NCI-H1417 (cell line): ENCODE measurements at regions not wholly inside any gene's neighbourhood (a gene's known extent, or its start where the extent isn't known, plus 50 kb on each side); places are given as distances from the start of the nearest gene placed in this dataset.
"Not testable (repeated sequence)": the region's sequence is repeated elsewhere in the genome, so short reads cannot be mapped to it uniquely, and the experiment has no call there.

Experiments used
- DNase-seq, 3 experiments: peaks; one replicate each; lab custom pipeline; 2025; lab: John Stamatoyannopoulos, UW

GRCh38 chr3:161914703-161915417, 418.3 kb downstream of the OTOL1 start:
- DNase-seq, result peak in 2 of 3 experiments; percentile 42 to 72

GRCh38 chr3:161915418-161915750, 418.8 kb downstream of the OTOL1 start:
- no peak for DNase-seq

- no peak for DNase-seq
These were observed 423.6 kb downstream of the OTOL1 start for GRCh38 chr3:161920196-161920595.

- DNase-seq, result no peak
These were observed 429.2 kb downstream of the OTOL1 start for GRCh38 chr3:161925749-161926360.

GRCh38 chr3:161927131-161927530, 430.5 kb downstream of the OTOL1 start:
- no peak for DNase-seq

- no peak for DNase-seq
These were observed 443.5 kb downstream of the OTOL1 start for GRCh38 chr3:161939918-161940620.

GRCh38 chr3:161940621-161940965, 444.0 kb downstream of the OTOL1 start:
- no peak for DNase-seq

GRCh38 chr3:161941891-161942290, 445.3 kb downstream of the OTOL1 start:
- DNase-seq, result no peak

GRCh38 chr3:161943801-161944345, 447.3 kb downstream of the OTOL1 start:
- not testable (repeated sequence) for DNase-seq

GRCh38 chr3:161946443-161946960, 449.9 kb downstream of the OTOL1 start:
- no peak for DNase-seq

GRCh38 chr3:161950318-161950868, 453.8 kb downstream of the OTOL1 start:
- no peak for DNase-seq

GRCh38 chr3:161957467-161957866, 460.9 kb downstream of the OTOL1 start:
- DNase-seq, result no peak

DNA sequence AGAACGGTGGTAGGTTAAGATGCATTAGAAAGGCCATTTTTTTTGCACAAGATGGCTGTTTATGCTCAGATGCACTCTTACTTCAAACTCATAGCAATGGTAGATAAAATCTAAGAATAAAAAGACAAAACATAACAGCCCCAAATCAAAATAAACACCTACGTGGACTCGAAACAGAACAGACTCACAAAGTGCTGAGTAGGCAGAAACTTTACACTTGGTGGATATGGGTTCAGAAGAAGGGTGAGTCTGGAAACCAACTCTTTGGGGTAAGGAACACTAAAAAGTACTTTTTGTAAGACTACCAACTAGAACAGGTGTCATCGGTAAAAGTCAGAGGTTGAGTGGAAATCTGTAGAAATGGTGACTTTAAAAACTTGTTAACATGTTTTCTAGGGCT, 468.2 kb downstream of the OTOL1 start:
- no peak for DNase-seq

- DNase-seq, result no peak
These were observed 473.3 kb downstream of the OTOL1 start for GRCh38 chr3:161969867-161970266.

DNA sequence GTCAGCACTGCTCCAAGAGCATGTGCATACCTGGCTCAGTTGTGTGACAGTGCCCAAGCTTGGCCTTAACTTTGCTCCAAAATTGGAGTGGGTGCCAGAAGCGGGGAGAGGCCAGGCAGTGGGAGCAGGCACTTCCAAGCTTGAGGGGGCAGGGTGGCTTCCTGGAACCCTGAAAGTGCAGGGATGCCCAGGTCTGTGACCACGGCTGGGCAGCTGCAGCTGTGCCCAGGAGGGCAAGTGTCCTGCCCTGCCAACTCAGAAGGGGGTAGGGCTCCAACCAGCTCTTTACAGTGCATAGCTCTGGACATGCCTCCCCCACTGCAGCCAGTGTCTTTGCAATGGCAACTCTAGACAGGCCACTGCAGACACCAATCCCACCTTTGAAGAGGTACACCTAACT, 478.6 kb downstream of the OTOL1 start:
- DNase-seq, result no peak

DNA sequence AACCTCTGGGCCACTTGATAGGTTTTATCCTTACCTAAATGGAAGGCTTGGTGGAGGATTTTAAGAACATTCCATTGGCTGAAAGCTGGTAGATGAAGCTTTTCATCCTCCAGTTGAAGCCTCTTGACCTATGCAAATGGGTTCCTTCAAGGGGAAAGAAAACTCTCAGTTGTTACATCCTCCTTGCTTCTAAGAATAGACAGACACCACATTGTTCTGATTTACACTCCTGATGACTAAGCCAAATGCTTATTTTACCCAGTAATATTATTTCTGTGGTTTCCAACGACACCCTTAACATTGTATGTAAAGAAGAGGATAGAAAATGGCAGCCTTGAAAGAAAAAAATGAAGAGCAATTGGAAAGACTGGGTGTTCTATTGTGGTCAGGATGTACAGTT, 480.5 kb downstream of the OTOL1 start:
- no peak for DNase-seq

DNA sequence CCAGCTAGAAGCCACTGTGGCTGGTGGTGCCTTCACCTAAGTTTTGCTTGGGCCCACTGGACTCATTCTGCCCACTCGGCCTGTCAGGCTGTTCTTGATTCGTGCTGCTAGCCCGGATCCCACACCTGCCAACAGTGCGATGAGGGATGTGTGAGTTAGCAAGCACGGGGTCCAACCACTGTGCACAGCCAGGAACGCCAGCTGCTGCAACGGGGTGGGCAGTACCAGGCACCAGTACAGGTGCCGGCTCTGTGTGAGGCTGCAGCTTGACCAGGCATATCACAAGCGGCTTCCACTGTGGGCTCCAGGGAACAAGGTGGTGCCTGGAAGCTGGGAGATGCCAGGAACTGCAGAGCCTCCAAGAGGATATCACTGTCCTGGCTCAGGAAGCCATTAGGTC, 481.2 kb downstream of the OTOL1 start:
- no peak for DNase-seq

- DNase-seq, result no peak
These were observed 491.3 kb downstream of the OTOL1 start for GRCh38 chr3:161987933-161988332.

DNA sequence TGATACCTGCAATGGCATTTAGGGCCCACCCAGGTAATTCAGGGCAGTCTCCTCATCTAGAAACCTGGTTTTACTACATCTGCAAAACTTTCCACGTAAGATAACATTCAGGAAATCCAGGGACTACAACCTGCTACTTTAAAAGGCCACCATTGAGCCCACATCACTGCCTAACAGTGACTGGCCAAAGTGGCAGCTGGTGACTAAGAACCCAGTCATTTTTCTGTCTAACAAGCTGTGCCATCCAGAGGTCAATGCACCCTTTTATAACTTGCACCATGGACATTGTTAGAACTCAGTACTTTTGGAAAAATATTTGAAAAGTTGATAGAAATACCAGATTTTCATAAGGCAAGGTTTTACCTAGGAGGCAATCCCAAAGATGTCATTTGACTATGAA, 492.4 kb downstream of the OTOL1 start:
- DNase-seq, result no peak

GRCh38 chr3:161990036-161990435, 493.4 kb downstream of the OTOL1 start:
- DNase-seq, result no peak

- DNase-seq, result no peak
These were observed 495.4 kb downstream of the OTOL1 start for GRCh38 chr3:161991901-161992540.

- no peak for DNase-seq
These were observed 503.2 kb downstream of the OTOL1 start for GRCh38 chr3:161999846-162000245.
